ENCODE measurements at regions not wholly inside any gene's neighbourhood (a gene's known extent, or its start where the extent isn't known, plus 50 kb on each side); places are given as distances from the start of the nearest gene placed in this dataset.

- Histone ChIP-seq H3K9me3 (ENCODE audit: control insufficient read depth, low read depth, low read length) (no peaks in the 10 kb centered on the region), H3K27me3 (ENCODE audit: control insufficient read depth, extremely low read depth, insufficient read depth, low read length) (peaks cover 34% of the 10 kb centered on the region), H3K27ac (ENCODE audit: control insufficient read depth, insufficient read depth, low read length) (no peak overlapping the region), H3K36me3 (ENCODE audit: control insufficient read depth in 2 of 2, extremely low read depth in 1 of 2, insufficient read depth in 2 of 2, low read length in 2 of 2) (no peaks in the 10 kb centered on the region), H4K20me1 (ENCODE audit: control insufficient read depth, extremely low read depth, insufficient read depth, low read length) (no peaks in the 10 kb centered on the region), H2AFZ (ENCODE audit: control insufficient read depth, low read length) (no peak overlapping the region), H3K79me2 (ENCODE audit: control insufficient read depth, insufficient read depth, low read length) (no peaks in the 10 kb centered on the region), H3K9me1 (ENCODE audit: control insufficient read depth, extremely low read depth, insufficient read depth, low read length) (no peaks in the 10 kb centered on the region), H3K4me3 (ENCODE audit: control insufficient read depth in 2 of 3, extremely low read depth in 1 of 3, insufficient read depth in 2 of 3, low read depth in 1 of 3, low read length in 3 of 3) (no peak overlapping the region), H3K4me2 (ENCODE audit: control insufficient read depth, extremely low read depth, insufficient read depth, low read depth, low read length) (no peak overlapping the region), H3K9ac (ENCODE audit: control insufficient read depth, extremely low read depth, insufficient read depth, low read length) (no peak overlapping the region), H3K4me1 (ENCODE audit: control insufficient read depth, extremely low read depth, insufficient read depth, low read length) (no peaks in the 10 kb centered on the region)
- dilution Hi-C loops (cut with MboI; ENCODE audit: extremely low pct_ligation_motif_present, low sequenced_read_pairs), result no loop called here
- FAIRE-seq, result no peak
- no peak for DNase-seq (ENCODE audit: low read depth, low spot score)
- TF ChIP-seq CTCF (optimal IDR thresholded peaks at IDR 0.05 in 1 of 3, IDR thresholded peaks at IDR 0.05 in 1 of 3, conservative IDR thresholded peaks at IDR 0.05 in 1 of 3; ENCODE audit: extremely low read depth in 1 of 3, insufficient read depth in 2 of 3, low read length in 3 of 3) (no peak), EZH2 (IDR thresholded peaks at IDR 0.05; ENCODE audit: low read length) (no peak)
These were observed 51.2 kb downstream of the FOXL3 start for GRCh38 chr7:340979-341694.

- DNase-seq (ENCODE audit: low read depth, low spot score) (no peak), FAIRE-seq (no peak)
- no peaks in the 10 kb centered on the region for H3K4me1 ChIP-seq (ENCODE audit: control insufficient read depth, extremely low read depth, insufficient read depth, low read length)
- no peak overlapping the region for H2AFZ ChIP-seq (ENCODE audit: control insufficient read depth, low read length)
- dilution Hi-C loops (cut with MboI; ENCODE audit: extremely low pct_ligation_motif_present, low sequenced_read_pairs), result no loop called here
- no peak overlapping the region for H3K9ac ChIP-seq (ENCODE audit: control insufficient read depth, extremely low read depth, insufficient read depth, low read length)
- H3K4me3 ChIP-seq (ENCODE audit: control insufficient read depth in 2 of 3, extremely low read depth in 1 of 3, insufficient read depth in 2 of 3, low read depth in 1 of 3, low read length in 3 of 3), result no peak overlapping the region
- no peaks in the 10 kb centered on the region for H3K79me2 ChIP-seq (ENCODE audit: control insufficient read depth, insufficient read depth, low read length)
- no peak overlapping the region for H3K4me2 ChIP-seq (ENCODE audit: control insufficient read depth, extremely low read depth, insufficient read depth, low read depth, low read length)
- H4K20me1 ChIP-seq (ENCODE audit: control insufficient read depth, extremely low read depth, insufficient read depth, low read length), result no peaks in the 10 kb centered on the region
- no peak for TF ChIP-seq CTCF (optimal IDR thresholded peaks at IDR 0.05 in 1 of 3, IDR thresholded peaks at IDR 0.05 in 1 of 3, conservative IDR thresholded peaks at IDR 0.05 in 1 of 3; ENCODE audit: extremely low read depth in 1 of 3, insufficient read depth in 2 of 3, low read length in 3 of 3)
- TF ChIP-seq EZH2 (IDR thresholded peaks at IDR 0.05; ENCODE audit: low read length), result no peak
- no peaks in the 10 kb centered on the region for H3K9me3 ChIP-seq (ENCODE audit: control insufficient read depth, low read depth, low read length)
- no peak overlapping the region for H3K27ac ChIP-seq (ENCODE audit: control insufficient read depth, insufficient read depth, low read length)
- no peaks in the 10 kb centered on the region for H3K36me3 ChIP-seq (ENCODE audit: control insufficient read depth in 2 of 2, extremely low read depth in 1 of 2, insufficient read depth in 2 of 2, low read length in 2 of 2)
- no peaks in the 10 kb centered on the region for H3K9me1 ChIP-seq (ENCODE audit: control insufficient read depth, extremely low read depth, insufficient read depth, low read length)
- H3K27me3 ChIP-seq (ENCODE audit: control insufficient read depth, extremely low read depth, insufficient read depth, low read length), result peaks cover 34% of the 10 kb centered on the region
These were observed 52.1 kb downstream of the FOXL3 start for GRCh38 chr7:341841-342638.

Data from keratinocyte (primary cell).